Tibial artery (tissue), 4 donors: ENCODE measurements at regions not wholly inside any gene's neighbourhood (a gene's known extent, or its start where the extent isn't known, plus 50 kb on each side); places are given as distances from the start of the nearest gene placed in this dataset.

ENCODE experiments used
- DNase-seq, 2 donors: peaks; one replicate each; pipeline ENCODE4 v3.0.0-alpha.2; 2019
- H3K27ac ChIP-seq, 2 donors: fragments of 200-600 bp; sonication (generic) in 1 of 2; 1 replicate in 1 of 2; 2 replicates in 1 of 2; pipeline ENCODE4 v1.5.1; 2018 to 2019; ENCODE audit warnings: mild to moderate bottlenecking in 1 of 2
- H3K27me3 ChIP-seq, 2 donors: fragments of 200-600 bp; sonication (generic) in 1 of 2; one replicate each; pipeline versions ENCODE4 v1.5.1 to v1.6.0; 2016 to 2019
- H3K36me3 ChIP-seq, 3 donors: fragments of 200-600 bp; sonication (generic) in 2 of 3; one replicate each; pipeline ENCODE4 v1.5.1; 2016 to 2019; ENCODE audit warnings: mild to moderate bottlenecking in 2 of 3
- H3K4me1 ChIP-seq, 4 donors: fragments of 200-600 bp; sonication (generic) in 2 of 4; 1 replicate in 3 of 4; 2 replicates in 1 of 4; pipeline ENCODE4 v1.5.1; 2016 to 2019
- H3K4me3 ChIP-seq, 2 donors: fragments of 200-600 bp; sonication (generic) in 1 of 2; 1 replicate in 1 of 2; 2 replicates in 1 of 2; pipeline ENCODE4 v1.5.1; 2018 to 2019; ENCODE audit warnings: mild to moderate bottlenecking in 2 of 2
- H3K9me3 ChIP-seq, 3 donors: fragments of 200-600 bp; sonication (generic) in 1 of 3; one replicate each; pipeline ENCODE4 v1.5.1; 2016 to 2019
- intact Hi-C: fragments of 100-400 bp; cut with DNase I; formaldehyde crosslinking; loops from one replicate; pipeline ENCODE4 v1.15.0; 2023; ENCODE audit warnings: low total_unique reads
- TF ChIP-seq, protein P1 (sequence below), 2 experiments: fragments of 200-600 bp in 1 of 2; fragments of 450-650 bp in 1 of 2; IDR thresholded peaks; one replicate each; pipeline ENCODE4 v1.5.1; 2017 to 2019; ENCODE audit warnings: antibody characterized with exemption in 2 of 2, mild to moderate bottlenecking in 1 of 2, moderate library complexity in 1 of 2

DNA sequence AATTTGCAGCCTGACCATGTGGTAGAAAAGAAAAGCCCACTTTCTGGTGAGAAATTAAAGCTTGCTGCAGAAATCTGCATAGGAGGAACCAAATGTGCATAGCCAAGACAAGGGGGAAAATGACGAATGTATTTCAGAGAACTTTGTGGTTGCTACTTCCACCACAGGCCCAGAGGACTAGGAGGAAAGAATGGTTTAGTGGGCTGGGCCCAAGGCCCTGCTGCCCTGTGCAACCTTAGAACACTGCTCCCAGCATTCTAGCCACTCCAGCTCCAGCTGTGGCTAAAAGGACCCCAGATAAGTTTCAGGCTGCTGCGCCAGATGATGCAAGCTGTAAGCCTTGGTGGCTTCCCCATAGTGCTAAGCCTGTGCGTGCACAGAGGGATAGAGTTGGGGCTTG is 764.3 kb downstream of the SLC6A15 start:
- no peaks in the 10 kb centered on the region for H3K27me3 ChIP-seq
- no peak for DNase-seq
- TF ChIP-seq, protein P1, sequence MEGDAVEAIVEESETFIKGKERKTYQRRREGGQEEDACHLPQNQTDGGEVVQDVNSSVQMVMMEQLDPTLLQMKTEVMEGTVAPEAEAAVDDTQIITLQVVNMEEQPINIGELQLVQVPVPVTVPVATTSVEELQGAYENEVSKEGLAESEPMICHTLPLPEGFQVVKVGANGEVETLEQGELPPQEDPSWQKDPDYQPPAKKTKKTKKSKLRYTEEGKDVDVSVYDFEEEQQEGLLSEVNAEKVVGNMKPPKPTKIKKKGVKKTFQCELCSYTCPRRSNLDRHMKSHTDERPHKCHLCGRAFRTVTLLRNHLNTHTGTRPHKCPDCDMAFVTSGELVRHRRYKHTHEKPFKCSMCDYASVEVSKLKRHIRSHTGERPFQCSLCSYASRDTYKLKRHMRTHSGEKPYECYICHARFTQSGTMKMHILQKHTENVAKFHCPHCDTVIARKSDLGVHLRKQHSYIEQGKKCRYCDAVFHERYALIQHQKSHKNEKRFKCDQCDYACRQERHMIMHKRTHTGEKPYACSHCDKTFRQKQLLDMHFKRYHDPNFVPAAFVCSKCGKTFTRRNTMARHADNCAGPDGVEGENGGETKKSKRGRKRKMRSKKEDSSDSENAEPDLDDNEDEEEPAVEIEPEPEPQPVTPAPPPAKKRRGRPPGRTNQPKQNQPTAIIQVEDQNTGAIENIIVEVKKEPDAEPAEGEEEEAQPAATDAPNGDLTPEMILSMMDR (IDR thresholded peaks at IDR 0.05), result no peak
- H3K36me3 ChIP-seq, result no peaks in the 10 kb centered on the region
- intact Hi-C loops, result no loop called here
- H3K4me3 ChIP-seq, result no peak overlapping the region
- no peaks in the 10 kb centered on the region for H3K4me1 ChIP-seq
- H3K27ac ChIP-seq, result no peak overlapping the region
- no peaks in the 10 kb centered on the region for H3K9me3 ChIP-seq

DNA sequence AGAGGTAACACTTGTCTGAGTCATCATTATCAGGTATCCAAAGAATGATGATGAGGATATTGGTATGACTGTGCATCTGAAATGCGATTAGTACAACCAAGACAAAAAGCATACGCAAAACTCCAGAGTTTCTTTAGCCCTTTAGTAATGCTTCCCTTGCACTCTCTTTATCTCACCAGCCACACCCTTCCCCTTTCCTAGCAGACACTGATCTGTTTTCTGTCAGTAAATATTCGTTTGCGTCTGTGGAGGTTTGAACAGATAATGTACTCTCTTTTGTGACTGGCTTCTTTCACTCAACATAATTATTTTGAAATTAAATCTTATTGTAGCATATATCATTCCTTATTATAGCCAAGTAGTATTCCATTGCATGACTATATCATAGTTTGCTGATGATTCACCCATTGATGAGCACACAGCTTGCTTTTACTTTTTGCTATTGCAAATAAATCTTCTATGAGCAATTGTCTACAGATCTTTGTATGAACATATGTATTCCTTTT is 775.7 kb downstream of the SLC6A15 start:
- intact Hi-C loops, result no loop called here
- Histone ChIP-seq H3K4me3 (no peak overlapping the region), H3K27me3 (no peaks in the 10 kb centered on the region), H3K4me1 (no peaks in the 10 kb centered on the region), H3K9me3 (no peaks in the 10 kb centered on the region), H3K27ac (no peak overlapping the region), H3K36me3 (no peaks in the 10 kb centered on the region)
- no peak for DNase-seq
- TF ChIP-seq, protein P1 (IDR thresholded peaks at IDR 0.05), result no peak

DNA sequence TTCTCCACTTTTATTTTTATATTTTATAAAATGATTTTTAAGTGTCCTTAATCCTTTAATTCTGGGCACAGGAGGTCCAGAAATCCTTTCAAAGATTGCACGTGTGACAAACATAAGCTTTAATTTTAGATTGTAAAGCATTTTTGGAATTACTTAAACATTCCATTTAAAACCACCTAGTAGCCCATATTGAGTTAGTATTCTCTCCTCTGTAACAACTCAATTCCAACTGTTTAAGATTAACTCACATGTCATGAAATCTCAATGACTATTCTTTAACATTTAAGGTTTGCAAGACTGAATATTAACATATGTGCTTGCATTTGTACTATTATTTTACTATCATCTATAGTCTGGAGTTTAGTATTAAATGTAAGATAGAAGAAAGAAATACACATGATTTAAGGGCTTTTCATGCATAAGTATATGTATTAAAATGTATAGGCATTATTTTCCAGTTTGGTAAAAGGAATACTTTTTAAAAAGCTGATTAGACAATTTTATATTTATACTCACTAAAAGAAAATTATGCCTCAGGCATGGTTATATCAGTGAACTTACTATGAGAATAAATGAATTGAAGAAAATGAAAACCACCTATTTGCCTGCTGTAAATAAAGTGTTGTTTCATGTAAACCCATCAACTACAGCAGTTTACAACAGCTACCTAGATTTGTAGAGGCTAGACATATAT is 776.9 kb downstream of the SLC6A15 start:
- Histone ChIP-seq H3K4me3 (no peak overlapping the region), H3K27ac (no peak overlapping the region), H3K4me1 (no peaks in the 10 kb centered on the region), H3K27me3 (no peaks in the 10 kb centered on the region), H3K9me3 (no peaks in the 10 kb centered on the region), H3K36me3 (no peaks in the 10 kb centered on the region)
- TF ChIP-seq, protein P1 (IDR thresholded peaks at IDR 0.05), result no peak
- intact Hi-C loops, result no loop called here
- no peak for DNase-seq

DNA sequence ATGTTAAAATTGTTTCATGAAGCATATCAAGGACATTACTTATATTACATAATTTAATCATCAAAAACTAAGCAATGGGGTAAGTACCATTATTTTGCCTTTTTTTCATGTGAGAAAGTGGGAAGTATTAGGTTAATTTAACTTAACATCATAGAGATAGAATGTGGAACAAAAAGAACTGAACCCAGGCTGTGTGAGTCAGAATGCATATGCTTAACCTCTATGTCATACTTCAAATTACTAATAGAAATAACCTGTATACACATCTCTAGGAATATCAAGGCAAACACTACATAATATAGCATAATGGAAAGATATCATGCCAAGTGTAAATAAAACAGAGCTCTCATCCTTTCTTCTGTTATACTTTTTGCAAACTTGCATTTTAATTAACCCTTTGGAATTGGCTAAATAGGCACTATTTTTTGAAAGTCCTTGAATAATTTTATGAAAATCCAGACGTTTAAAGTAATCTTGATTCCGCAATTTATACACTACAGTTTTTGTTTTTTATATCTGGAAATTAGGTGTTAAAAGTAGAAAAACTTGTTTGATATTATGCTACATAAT is 777.7 kb downstream of the SLC6A15 start:
- H3K9me3 ChIP-seq, result no peaks in the 10 kb centered on the region
- no peak overlapping the region for H3K27ac ChIP-seq
- no peaks in the 10 kb centered on the region for H3K27me3 ChIP-seq
- no peak overlapping the region for H3K4me3 ChIP-seq
- intact Hi-C loops, result no loop called here
- TF ChIP-seq, protein P1 (IDR thresholded peaks at IDR 0.05), result no peak
- DNase-seq, result no peak
- H3K4me1 ChIP-seq, result no peaks in the 10 kb centered on the region
- no peaks in the 10 kb centered on the region for H3K36me3 ChIP-seq

DNA sequence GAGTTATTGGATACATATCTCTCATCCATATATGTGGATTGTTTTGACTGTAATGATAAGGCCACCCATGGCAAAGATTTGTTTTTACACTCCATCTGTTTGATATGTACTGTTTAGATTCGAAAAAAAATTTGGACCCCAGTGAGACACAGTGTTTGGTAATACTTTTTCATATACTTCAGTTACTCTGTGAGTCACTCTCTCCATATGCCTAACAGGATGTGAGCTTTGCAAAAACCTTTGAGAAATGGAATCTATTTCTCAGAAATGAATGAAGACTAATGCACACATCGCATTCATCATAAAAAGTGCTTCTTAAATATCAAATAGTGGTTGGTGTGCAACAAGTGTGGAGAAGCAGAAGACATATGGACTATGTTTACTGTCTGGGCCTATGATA is 781.5 kb downstream of the SLC6A15 start:
- TF ChIP-seq, protein P1 (IDR thresholded peaks at IDR 0.05), result no peak
- Histone ChIP-seq H3K36me3 (no peaks in the 10 kb centered on the region), H3K4me1 (no peaks in the 10 kb centered on the region), H3K27me3 (no peaks in the 10 kb centered on the region), H3K27ac (no peak overlapping the region), H3K9me3 (no peaks in the 10 kb centered on the region), H3K4me3 (no peak overlapping the region)
- no peak for DNase-seq
- intact Hi-C loops, result no loop called here
